GM12878 (cell line): ENCODE measurements at regions not wholly inside any gene's neighbourhood (a gene's known extent, or its start where the extent isn't known, plus 50 kb on each side); places are given as distances from the start of the nearest gene placed in this dataset.

Experiments used
- ATAC-seq: fragments of 200-7000 bp; cut with Tn5 transposase; 3 replicates; pipeline ENCODE4 v1.9.1; 2020; ENCODE audit warnings: mild to moderate bottlenecking, moderate library complexity
- BruUV-seq: library from RNA; stranded (reverse); fragments of 400-500 nt; replicated peaks from 2 replicates; lab custom pipeline; 2021; lab: Mats Ljungman, UMichigan
- CTCF ChIA-PET: fragments of 300-600 bp; sonication (Branson Sonifier 250); formaldehyde crosslinking; extraction: SDS; loops from one replicate; lab custom pipeline; 2021; ENCODE audit warnings: inconsistent platforms; lab: Yijun Ruan, JAX
- POLR2A ChIA-PET: fragments of 350-600 bp; formaldehyde crosslinking; extraction: SDS; loops from one replicate; lab custom pipeline; 2021; ENCODE audit warnings: inconsistent platforms; lab: Charles Lee
- RAD21 ChIA-PET: fragments of 300-600 bp; sonication (Branson Sonifier 250); formaldehyde crosslinking; loops from one replicate; lab custom pipeline; 2023; ENCODE audit warnings: antibody characterized with exemption; ENCODE audit not compliant: unreplicated experiment; lab: Charles Lee
- SMC1A ChIA-PET: fragments of 300-600 bp; sonication (Branson Sonifier 250); formaldehyde crosslinking; loops from one replicate; lab custom pipeline; 2023; ENCODE audit not compliant: unreplicated experiment, uncharacterized antibody; lab: Charles Lee
- DNase-seq: peaks from one replicate; pipeline ENCODE4 v3.0.0-alpha.2; 2011; ENCODE audit warnings: low read depth, low spot score
- FAIRE-seq: peaks from 3 replicates; lab custom pipeline; 2011; peaks lifted over from hg19 to GRCh38; lab: Jason Lieb, UNC
- H2AFZ ChIP-seq: 2 replicates; pipeline ENCODE4 v1.6.0; 2011; ENCODE audit warnings: low read depth, low read length, control low read depth; ENCODE audit not compliant: control insufficient read depth
- H3K27ac ChIP-seq: 2 replicates; pipeline ENCODE4 v1.5.1; 2011; ENCODE audit warnings: control low read depth; ENCODE audit not compliant: control insufficient read depth, insufficient read depth
- H3K27me3 ChIP-seq, 2 experiments: replicated peaks in 1 of 2; 2 replicates each; pipeline versions ENCODE4 v1.6.0 to v1.6.1; 2011; ENCODE audit warnings: low read length in 1 of 2; ENCODE audit not compliant: control insufficient read depth in 2 of 2, insufficient read depth in 2 of 2
- H3K36me3 ChIP-seq, 2 experiments: 2 replicates each; pipeline ENCODE4 v1.5.1; 2011; ENCODE audit warnings: low read length in 1 of 2; ENCODE audit not compliant: control insufficient read depth in 2 of 2, insufficient read depth in 2 of 2
- H3K4me1 ChIP-seq: 2 replicates; pipeline ENCODE4 v1.6.1; 2011; ENCODE audit warnings: mild to moderate bottlenecking, low read length, moderate library complexity, mixed read lengths; ENCODE audit not compliant: control insufficient read depth, insufficient read depth
- H3K4me2 ChIP-seq: 2 replicates; pipeline ENCODE4 v1.6.0; 2011; ENCODE audit warnings: control low read depth; ENCODE audit not compliant: control insufficient read depth, insufficient read depth
- H3K4me3 ChIP-seq: fragments of 200-600 bp; sonication (generic); 2 replicates; pipeline ENCODE4 v1.5.1; 2016
- H3K79me2 ChIP-seq: 2 replicates; pipeline ENCODE4 v1.6.0; 2011; ENCODE audit warnings: low read length; ENCODE audit not compliant: control insufficient read depth, insufficient read depth
- H3K9ac ChIP-seq: 2 replicates; pipeline ENCODE4 v1.8.0; 2011; ENCODE audit warnings: low read length, control low read depth, mixed read lengths; ENCODE audit not compliant: control insufficient read depth, insufficient read depth
- H3K9me3 ChIP-seq: replicated peaks from 3 replicates; pipeline ENCODE4 v1.5.1; 2011; ENCODE audit warnings: mild to moderate bottlenecking, low read length; ENCODE audit not compliant: control insufficient read depth, insufficient read depth
- H4K20me1 ChIP-seq: 2 replicates; pipeline ENCODE4 v1.6.0; 2011; ENCODE audit not compliant: control insufficient read depth, insufficient read depth
- BRCA1 ChIP-seq: IDR thresholded peaks from 2 replicates; pipeline ENCODE4 v1.6.1; 2011; ENCODE audit warnings: low read depth, low read length, improper control_type of control experiment
- CHD2 ChIP-seq: IDR thresholded peaks from 2 replicates; pipeline ENCODE4 v1.6.1; 2011; ENCODE audit warnings: low read depth, low read length, improper control_type of control experiment, borderline replicate concordance
- CREB1 ChIP-seq: IDR thresholded peaks from 2 replicates; pipeline ENCODE4 v1.6.1; 2012; ENCODE audit warnings: low read depth, mild to moderate bottlenecking, inconsistent platforms
- DPF2 ChIP-seq: fragments of 450-650 bp; IDR thresholded peaks from 2 replicates; pipeline ENCODE4 v1.6.1; 2017; ENCODE audit warnings: mild to moderate bottlenecking
- GABPA ChIP-seq: IDR thresholded peaks from 2 replicates; pipeline ENCODE4 v1.6.1; 2014; ENCODE audit warnings: antibody characterized with exemption, low read depth, mild to moderate bottlenecking, inconsistent platforms
- MEF2A ChIP-seq: IDR thresholded peaks from 2 replicates; pipeline ENCODE4 v1.6.1; 2011; ENCODE audit warnings: low read depth, mild to moderate bottlenecking, low read length, moderate library complexity; ENCODE audit not compliant: insufficient read depth
- MLLT1 ChIP-seq: fragments of 450-650 bp; IDR thresholded peaks from 2 replicates; pipeline ENCODE4 v1.6.1; 2016; ENCODE audit warnings: mild to moderate bottlenecking
- NFYB ChIP-seq: IDR thresholded peaks from 2 replicates; pipeline ENCODE4 v1.6.1; 2011; ENCODE audit warnings: low read depth, mild to moderate bottlenecking, low read length, improper control_type of control experiment, moderate library complexity; ENCODE audit not compliant: insufficient read depth
- NR2C2 ChIP-seq: IDR thresholded peaks from 2 replicates; pipeline ENCODE4 v1.6.1; 2011; ENCODE audit warnings: borderline replicate concordance, low read depth; ENCODE audit not compliant: control insufficient read depth, insufficient read length
- PML ChIP-seq: IDR thresholded peaks from 2 replicates; pipeline ENCODE4 v1.6.1; 2012; ENCODE audit warnings: low read length, inconsistent platforms
- RUNX3 ChIP-seq: IDR thresholded peaks from 2 replicates; pipeline ENCODE4 v1.6.1; 2012; ENCODE audit warnings: low read length, inconsistent platforms
- SKIL ChIP-seq: fragments of 450-650 bp; IDR thresholded peaks from 2 replicates; pipeline ENCODE4 v1.6.1; 2017; ENCODE audit warnings: mild to moderate bottlenecking, low read depth, inconsistent platforms; ENCODE audit not compliant: poor library complexity, severe bottlenecking
- SP1 ChIP-seq: IDR thresholded peaks from one replicate; pipeline ENCODE4 v1.6.1; 2011; ENCODE audit warnings: low read depth, low read length
- WGBS: methylation state at CpG from one replicate; pipeline ENCODE4 v1.1.6; 2016; ENCODE audit warnings: low lambda C conversion rate; ENCODE audit not compliant: insufficient replicate concordance, insufficient coverage; ENCODE audit errors: missing lambda C conversion rate; 5-methylcytosine and 5-hydroxymethylcytosine counted together
- in situ Hi-C: fragments of 300-500 bp; cut with MboI; formaldehyde crosslinking; loops from 9 replicates; pipeline ENCODE4 v1.14.3; 2018; ENCODE audit warnings: mixed read lengths
- intact Hi-C: fragments of 100-400 bp; cut with micrococcal nuclease; formaldehyde crosslinking; loops from one replicate; pipeline ENCODE4 v1.14.2; 2022; ENCODE audit not compliant: unreplicated experiment

- no peak for TF ChIP-seq MEF2A
- TF ChIP-seq BRCA1: no peak
- TF ChIP-seq DPF2: no peak
Observed at GRCh38 chr19:29273000-29273640, 60.2 kb upstream of the UQCRFS1 start (continued).

- BruUV-seq: no TSS peak
- CTCF ChIA-PET: interaction anchor here (0.8 kb wide), 1 partner anchor 12 kb away, joined by 3 read pairs; no protein-coding TSS in a partner anchor
- TF ChIP-seq PML: no peak
Observed at GRCh38 chr19:29275266-29275665, 62.3 kb upstream of the UQCRFS1 start.

GRCh38 chr19:29277102-29277501 is 64.2 kb upstream of the UQCRFS1 start:
- H2AFZ ChIP-seq: no peak overlapping the region
- H3K79me2 ChIP-seq: no peaks in the 10 kb centered on the region
- H3K4me2 ChIP-seq: no peak overlapping the region
- BruUV-seq: no TSS peak
- SMC1A ChIA-PET: no interaction called here
- DNase-seq (peak; percentile 19), ATAC-seq (peak; percentile 81), FAIRE-seq (no peak)
- 0% methylated on average over 7 of the region's 7 CpGs for WGBS
- H3K27me3 ChIP-seq: no peaks in the 10 kb centered on the region
- RAD21 ChIA-PET: no interaction called here
- POLR2A ChIA-PET: interaction anchor here (0.9 kb wide), 1 partner anchor 36 kb away, joined by 3 read pairs; no protein-coding TSS in a partner anchor
- intact Hi-C loops: no loop called here
- in situ Hi-C loops: no loop called here
- H3K4me3 ChIP-seq: no peak overlapping the region
- H3K36me3 ChIP-seq: no peaks in the 10 kb centered on the region
- no peaks in the 10 kb centered on the region for H3K4me1 ChIP-seq
- H3K27ac ChIP-seq: no peak overlapping the region
- H4K20me1 ChIP-seq: no peaks in the 10 kb centered on the region
- H3K9me3 ChIP-seq: no peaks in the 10 kb centered on the region; the same call in 2 of the 3 replicates
- H3K9ac ChIP-seq: no peak overlapping the region
- CTCF ChIA-PET: no interaction called here
- peak; percentile 44; the same call in 1 of the 2 replicates for TF ChIP-seq CHD2
- TF ChIP-seq SP1: peak; percentile 62
- no peak for TF ChIP-seq SKIL
- 0 out of 2 replicates have a peak, but pooled peaks have one; percentile 29 for TF ChIP-seq CREB1
- TF ChIP-seq RUNX3: peak; percentile 43; the same call in 1 of the 2 replicates
- peak; percentile 56; the same call in 1 of the 2 replicates for TF ChIP-seq NFYB
- no peak for TF ChIP-seq MLLT1
- TF ChIP-seq NR2C2: no peak
- peak; percentile 60; the same call in 1 of the 2 replicates for TF ChIP-seq GABPA

More at GRCh38 chr19:29275266-29275665, 62.3 kb upstream of the UQCRFS1 start:
- Histone ChIP-seq H3K36me3 (no peaks in the 10 kb centered on the region), H3K9ac (no peak overlapping the region), H3K4me3 (no peak overlapping the region), H3K27me3 (no peaks in the 10 kb centered on the region), H3K4me1 (no peaks in the 10 kb centered on the region), H3K27ac (no peak overlapping the region), H2AFZ (no peak overlapping the region), H4K20me1 (no peaks in the 10 kb centered on the region), H3K9me3 (no peaks in the 10 kb centered on the region; the same call in 2 of the 3 replicates), H3K4me2 (no peak overlapping the region), H3K79me2 (no peaks in the 10 kb centered on the region)
- ATAC-seq (no peak), FAIRE-seq (no peak), DNase-seq (no peak)
- RAD21 ChIA-PET: no interaction called here
- intact Hi-C loops (no loop called here), in situ Hi-C loops (no loop called here)
- SMC1A ChIA-PET: no interaction called here
- 83% methylated on average over 4 of the region's 4 CpGs for WGBS
- POLR2A ChIA-PET: no interaction called here
